ENCODE measurements at regions not wholly inside any gene's neighbourhood (a gene's known extent, or its start where the extent isn't known, plus 50 kb on each side); places are given as distances from the start of the nearest gene placed in this dataset.
"Not testable (repeated sequence)": the region's sequence is repeated elsewhere in the genome, so short reads cannot be mapped to it uniquely, and the experiment has no call there.

GRCh38 chr16:85220125-85220839 is 108.0 kb upstream of the CIBAR2 start:
- no peak for DNase-seq (ENCODE audit: low read depth in 2 of 2, low spot score in 1 of 2)

- no peak for DNase-seq (ENCODE audit: low read depth in 2 of 2, low spot score in 1 of 2)
Observed at GRCh38 chr16:85220964-85221731, 108.9 kb upstream of the CIBAR2 start.

- DNase-seq (ENCODE audit: low read depth in 2 of 2, low spot score in 1 of 2), result no peak
Observed at GRCh38 chr16:85221771-85222154, 109.5 kb upstream of the CIBAR2 start.

- no peak for DNase-seq (ENCODE audit: low read depth in 2 of 2, low spot score in 1 of 2)
Observed at GRCh38 chr16:85222155-85222863, 110.0 kb upstream of the CIBAR2 start.

- no peak for DNase-seq (ENCODE audit: low read depth in 2 of 2, low spot score in 1 of 2)
Observed at GRCh38 chr16:85225257-85225656, 113.0 kb upstream of the CIBAR2 start.

GRCh38 chr16:85225721-85226120 is 113.4 kb upstream of the CIBAR2 start:
- DNase-seq (ENCODE audit: low read depth in 2 of 2, low spot score in 1 of 2), result no peak

GRCh38 chr16:85227084-85227945 is 115.0 kb upstream of the CIBAR2 start:
- no peak for DNase-seq (ENCODE audit: low read depth in 2 of 2, low spot score in 1 of 2)

- DNase-seq (ENCODE audit: low read depth in 2 of 2, low spot score in 1 of 2), result no peak
Observed at GRCh38 chr16:85227946-85228862, 115.9 kb upstream of the CIBAR2 start.

GRCh38 chr16:85228970-85229430 is 116.7 kb upstream of the CIBAR2 start:
- DNase-seq (ENCODE audit: low read depth in 2 of 2, low spot score in 1 of 2), result no peak

- no peak for DNase-seq (ENCODE audit: low read depth in 2 of 2, low spot score in 1 of 2)
Observed at GRCh38 chr16:85229869-85230462, 117.7 kb upstream of the CIBAR2 start.

- not testable (repeated sequence) for DNase-seq (ENCODE audit: low read depth in 2 of 2, low spot score in 1 of 2)
Observed at GRCh38 chr16:85230764-85231383, 118.6 kb upstream of the CIBAR2 start.

- no peak for DNase-seq (ENCODE audit: low read depth in 2 of 2, low spot score in 1 of 2)
Observed at GRCh38 chr16:85231959-85232358, 119.7 kb upstream of the CIBAR2 start.

- no peak for DNase-seq (ENCODE audit: low read depth in 2 of 2, low spot score in 1 of 2)
Observed at GRCh38 chr16:85232369-85233142, 120.3 kb upstream of the CIBAR2 start.

GRCh38 chr16:85233516-85233915 is 121.2 kb upstream of the CIBAR2 start:
- DNase-seq (ENCODE audit: low read depth in 2 of 2, low spot score in 1 of 2), result no peak

GRCh38 chr16:85234310-85235204 is 122.3 kb upstream of the CIBAR2 start:
- no peak for DNase-seq (ENCODE audit: low read depth in 2 of 2, low spot score in 1 of 2)

- no peak for DNase-seq (ENCODE audit: low read depth in 2 of 2, low spot score in 1 of 2)
Observed at GRCh38 chr16:85235991-85236817, 123.9 kb upstream of the CIBAR2 start.

GRCh38 chr16:85236818-85237150 is 124.5 kb upstream of the CIBAR2 start:
- DNase-seq (ENCODE audit: low read depth in 2 of 2, low spot score in 1 of 2), result no peak

Measured in stimulated activated CD8-positive, alpha-beta memory T cell treated with anti-CD3 and anti-CD28 coated beads, Interleukin-4, amount 100 ng/mL, for 4 hours (primary cell).